ENCODE measurements at regions not wholly inside any gene's neighbourhood (a gene's known extent, or its start where the extent isn't known, plus 50 kb on each side); places are given as distances from the start of the nearest gene placed in this dataset.

DNA sequence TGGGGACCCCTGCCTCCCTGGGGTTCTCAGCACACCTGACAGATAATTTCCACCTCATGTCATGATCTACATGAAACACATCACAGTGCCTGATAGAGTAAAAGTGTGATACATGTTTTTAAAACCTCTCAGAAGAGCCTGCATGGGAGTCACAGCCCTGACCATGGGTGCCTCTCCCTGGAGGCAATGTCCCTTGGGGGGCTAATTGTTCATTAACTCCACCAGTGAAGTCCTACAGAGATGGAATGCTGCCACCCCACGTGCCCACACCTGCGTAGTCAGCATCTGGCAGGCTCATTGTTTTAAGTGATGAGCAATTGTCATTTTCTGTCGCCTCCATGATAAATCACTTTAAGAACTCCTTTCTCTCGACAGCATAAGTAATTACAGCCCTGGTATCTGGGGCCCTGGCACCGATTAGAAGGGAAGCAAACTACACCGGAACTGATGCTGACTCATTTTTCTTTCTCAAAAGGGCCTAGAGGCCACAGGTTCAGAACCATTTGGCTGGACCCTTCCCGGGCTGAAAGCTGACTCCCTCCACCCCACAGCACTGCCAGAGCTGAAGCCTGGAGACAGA, 109.6 kb upstream of the GJB5 start:
- no peak overlapping the region for H3K4me3 ChIP-seq (ENCODE audit: low read depth, low read length)
- no peak for DNase-seq (ENCODE audit: low read depth)
- TF ChIP-seq, protein P1, sequence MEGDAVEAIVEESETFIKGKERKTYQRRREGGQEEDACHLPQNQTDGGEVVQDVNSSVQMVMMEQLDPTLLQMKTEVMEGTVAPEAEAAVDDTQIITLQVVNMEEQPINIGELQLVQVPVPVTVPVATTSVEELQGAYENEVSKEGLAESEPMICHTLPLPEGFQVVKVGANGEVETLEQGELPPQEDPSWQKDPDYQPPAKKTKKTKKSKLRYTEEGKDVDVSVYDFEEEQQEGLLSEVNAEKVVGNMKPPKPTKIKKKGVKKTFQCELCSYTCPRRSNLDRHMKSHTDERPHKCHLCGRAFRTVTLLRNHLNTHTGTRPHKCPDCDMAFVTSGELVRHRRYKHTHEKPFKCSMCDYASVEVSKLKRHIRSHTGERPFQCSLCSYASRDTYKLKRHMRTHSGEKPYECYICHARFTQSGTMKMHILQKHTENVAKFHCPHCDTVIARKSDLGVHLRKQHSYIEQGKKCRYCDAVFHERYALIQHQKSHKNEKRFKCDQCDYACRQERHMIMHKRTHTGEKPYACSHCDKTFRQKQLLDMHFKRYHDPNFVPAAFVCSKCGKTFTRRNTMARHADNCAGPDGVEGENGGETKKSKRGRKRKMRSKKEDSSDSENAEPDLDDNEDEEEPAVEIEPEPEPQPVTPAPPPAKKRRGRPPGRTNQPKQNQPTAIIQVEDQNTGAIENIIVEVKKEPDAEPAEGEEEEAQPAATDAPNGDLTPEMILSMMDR (conservative IDR thresholded peaks at IDR 0.05; ENCODE audit: low read depth, low read length): no peak

DNA sequence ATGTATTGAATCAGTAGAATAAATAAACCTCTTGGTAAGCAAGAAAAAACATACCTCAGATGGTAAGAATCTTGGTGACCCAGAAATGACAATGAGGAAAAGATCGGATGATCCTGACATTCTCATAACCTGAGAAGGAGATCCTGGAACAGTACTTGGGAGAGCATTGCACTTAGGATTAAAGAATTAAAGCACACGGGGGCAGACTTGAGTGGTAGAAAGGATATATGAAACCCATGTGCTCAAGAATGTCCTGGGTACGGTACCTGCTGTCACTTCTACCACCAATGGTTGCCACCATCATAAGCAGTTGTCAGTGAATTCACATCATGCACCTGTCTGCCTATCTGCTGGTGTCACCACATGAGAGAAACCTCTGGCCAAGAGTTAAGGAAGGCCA, 108.9 kb upstream of the GJB5 start:
- H3K4me3 ChIP-seq (ENCODE audit: low read depth, low read length): no peak overlapping the region
- no peak for DNase-seq (ENCODE audit: low read depth)
- TF ChIP-seq, protein P1 (conservative IDR thresholded peaks at IDR 0.05; ENCODE audit: low read depth, low read length): no peak

DNA sequence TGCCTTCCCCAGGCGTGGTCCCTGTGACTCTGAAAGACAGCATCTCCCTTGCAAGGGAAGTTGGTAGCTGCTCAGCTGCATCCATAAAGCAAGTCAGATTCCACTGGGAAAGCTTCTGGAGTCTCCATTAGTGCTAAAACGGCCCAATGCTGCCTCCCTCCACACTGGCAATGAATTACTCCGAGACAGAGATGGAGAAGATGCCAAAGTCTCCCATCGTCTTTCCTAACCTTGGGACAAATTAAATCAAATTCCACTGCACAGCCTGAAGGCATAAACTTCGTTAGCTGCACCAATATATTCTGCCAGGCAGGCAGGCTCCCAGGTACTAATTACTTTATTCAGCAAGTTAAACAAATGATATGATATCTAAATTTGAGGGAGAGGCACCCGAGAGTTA, 106.3 kb upstream of the GJB5 start:
- DNase-seq (ENCODE audit: low read depth): no peak
- TF ChIP-seq, protein P1 (conservative IDR thresholded peaks at IDR 0.05; ENCODE audit: low read depth, low read length): no peak
- H3K4me3 ChIP-seq (ENCODE audit: low read depth, low read length): no peak overlapping the region

DNA sequence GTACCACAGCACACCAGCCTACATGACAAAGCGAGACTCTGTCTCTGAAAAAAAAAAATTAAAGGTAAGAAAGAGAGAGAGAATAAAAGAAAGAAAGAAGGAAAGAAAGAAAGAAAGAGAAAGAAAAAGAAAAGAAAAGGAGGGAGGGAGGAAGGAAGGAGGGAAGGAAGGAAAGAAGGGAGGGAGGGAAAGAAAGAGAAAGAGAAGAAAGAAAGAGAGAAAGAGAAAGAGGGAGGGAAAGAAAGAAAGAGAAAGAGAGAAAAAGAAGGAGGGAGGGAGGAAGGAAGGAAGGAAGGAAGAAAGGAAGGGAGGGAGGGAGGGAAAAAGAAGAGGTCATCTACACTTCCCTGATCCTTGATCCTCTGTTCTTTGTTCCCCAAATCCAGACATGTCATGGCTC, 104.8 kb upstream of the GJB5 start:
- DNase-seq (ENCODE audit: low read depth): no peak
- H3K4me3 ChIP-seq (ENCODE audit: low read depth, low read length): no peak overlapping the region
- TF ChIP-seq, protein P1 (conservative IDR thresholded peaks at IDR 0.05; ENCODE audit: low read depth, low read length): no peak

DNA sequence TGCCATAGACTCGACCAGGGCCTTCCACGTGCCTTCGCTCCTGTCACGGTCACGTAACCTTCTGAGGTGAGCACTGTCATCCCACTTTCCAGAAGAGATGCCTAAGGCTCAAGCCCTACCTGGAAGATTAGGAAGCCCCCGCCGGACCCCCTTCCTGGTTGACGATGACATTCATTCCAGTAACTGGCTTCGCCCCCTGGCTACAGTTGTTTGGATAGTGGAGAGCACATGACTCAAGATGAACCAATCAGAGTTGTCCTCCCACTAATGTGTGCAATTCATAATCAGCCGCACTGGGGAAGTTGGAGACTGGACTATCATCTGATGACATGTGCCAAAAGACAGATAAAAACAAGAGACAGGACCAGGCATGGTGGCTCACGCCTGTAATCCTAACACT, 104.0 kb upstream of the GJB5 start:
- DNase-seq (ENCODE audit: low read depth): no peak
- TF ChIP-seq, protein P1 (conservative IDR thresholded peaks at IDR 0.05; ENCODE audit: low read depth, low read length): no peak

DNA sequence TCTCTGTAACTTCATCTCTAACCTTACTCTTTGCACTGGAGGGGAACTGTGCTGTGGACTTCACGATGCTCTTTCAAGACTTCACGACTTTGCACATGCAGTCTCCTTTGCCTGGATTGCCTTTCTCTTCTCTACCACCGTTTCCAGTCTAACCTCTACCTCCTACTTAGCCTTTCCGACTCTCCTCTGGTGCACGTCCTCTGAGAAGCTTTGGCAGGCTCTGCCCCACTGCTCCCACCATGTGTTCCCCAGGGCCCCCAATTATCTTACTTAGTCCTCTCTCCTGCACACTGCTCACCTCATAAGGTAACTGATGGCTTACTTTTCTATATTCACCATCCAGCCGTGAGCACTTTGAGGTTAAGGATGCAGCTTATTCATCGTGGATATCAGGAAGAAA, 101.7 kb upstream of the GJB5 start:
- no peak for DNase-seq (ENCODE audit: low read depth)
- no peak overlapping the region for H3K4me3 ChIP-seq (ENCODE audit: low read depth, low read length)
- TF ChIP-seq, protein P1 (conservative IDR thresholded peaks at IDR 0.05; ENCODE audit: low read depth, low read length): no peak

More for the DNA sequence above, 104.0 kb upstream of the GJB5 start:
- H3K4me3 ChIP-seq (ENCODE audit: low read depth, low read length): no peak overlapping the region

DNA sequence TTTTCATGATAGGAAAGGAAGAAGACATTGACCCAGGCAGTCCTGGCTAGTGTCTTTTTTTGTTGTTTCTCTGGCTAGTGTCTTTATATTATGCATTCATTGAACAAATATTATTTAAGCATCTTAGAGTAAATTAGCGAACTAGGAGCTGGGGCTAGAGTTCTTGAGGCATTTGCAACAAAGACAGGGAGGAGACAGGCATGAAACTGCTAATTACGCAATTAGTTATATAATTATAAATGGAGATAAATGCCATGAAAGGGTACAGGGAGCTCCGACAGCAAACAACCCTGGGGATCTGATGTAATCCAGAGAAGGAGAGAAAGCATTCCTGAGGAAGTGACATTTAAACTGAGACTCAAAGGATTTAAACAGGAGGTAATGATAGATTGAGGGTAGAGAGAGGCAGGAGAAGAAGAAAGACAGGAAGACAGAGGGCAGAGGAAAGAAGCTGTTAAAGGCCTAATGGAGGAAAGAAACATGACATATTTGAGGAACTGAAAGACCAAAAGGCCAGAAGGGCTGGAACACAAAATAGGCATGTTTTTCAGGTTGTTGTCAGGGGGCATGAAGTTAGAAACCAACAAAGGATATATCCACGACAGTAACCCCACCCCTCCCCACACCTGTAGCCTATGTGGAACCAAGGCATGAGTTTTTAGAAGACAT, 99.5 kb upstream of the GJB5 start:
- no peak overlapping the region for H3K4me3 ChIP-seq (ENCODE audit: low read depth, low read length)
- no peak for DNase-seq (ENCODE audit: low read depth)
- TF ChIP-seq, protein P1 (conservative IDR thresholded peaks at IDR 0.05; ENCODE audit: low read depth, low read length): no peak
